PC-9 (cell line): ENCODE measurements at regions not wholly inside any gene's neighbourhood (a gene's known extent, or its start where the extent isn't known, plus 50 kb on each side); places are given as distances from the start of the nearest gene placed in this dataset.
"Not testable (repeated sequence)": the region's sequence is repeated elsewhere in the genome, so short reads cannot be mapped to it uniquely, and the experiment has no call there.

Source experiments
- BruUV-seq: library from RNA; stranded (reverse); fragments of 400-500 nt; replicated peaks from 2 replicates; lab custom pipeline; 2021; lab: Mats Ljungman, UMichigan
- CTCF ChIA-PET: fragments of 300-600 bp; sonication (Branson Sonifier 250); formaldehyde crosslinking; loops from one replicate; lab custom pipeline; 2022; ENCODE audit warnings: antibody characterized with exemption; lab: Charles Lee
- POLR2A ChIA-PET: fragments of 300-600 bp; sonication (Branson Sonifier 250); formaldehyde crosslinking; loops from one replicate; lab custom pipeline; 2022; ENCODE audit warnings: antibody characterized with exemption; ENCODE audit not compliant: unreplicated experiment; lab: Charles Lee
- DNase-seq, 2 experiments: peaks; one replicate each; pipeline versions ENCODE4 v3.0.0 to v3.0.0-alpha.2; 2015 to 2022; ENCODE audit warnings: mixed read lengths in 1 of 2
- H2AFZ ChIP-seq: fragments of 200-600 bp; sonication (generic); 2 replicates; pipeline ENCODE4 v1.8.1; 2017; ENCODE audit warnings: antibody characterized with exemption
- H3F3A ChIP-seq: fragments of 200-600 bp; sonication (generic); 2 replicates; pipeline ENCODE4 v1.8.1; 2017; ENCODE audit warnings: antibody characterized with exemption, mild to moderate bottlenecking, low read depth; ENCODE audit not compliant: insufficient read depth
- H3K27ac ChIP-seq: fragments of 200-600 bp; sonication (generic); 2 replicates; pipeline ENCODE4 v1.6.1; 2016; ENCODE audit warnings: mixed run types
- H3K27me3 ChIP-seq: fragments of 200-600 bp; sonication (generic); 2 replicates; pipeline ENCODE4 v1.6.1; 2016; ENCODE audit warnings: low read depth, mixed run types; ENCODE audit not compliant: insufficient read depth
- H3K36me3 ChIP-seq: fragments of 200-600 bp; sonication (generic); 2 replicates; pipeline ENCODE4 v1.6.1; 2016; ENCODE audit warnings: low read depth, mixed run types
- H3K4me1 ChIP-seq: fragments of 200-600 bp; sonication (generic); replicated peaks from 2 replicates; pipeline ENCODE4 v1.6.1; 2016; ENCODE audit warnings: mixed run types; ENCODE audit not compliant: insufficient read depth
- H3K4me2 ChIP-seq: fragments of 200-600 bp; sonication (generic); 2 replicates; pipeline ENCODE4 v1.6.1; 2017; ENCODE audit warnings: mixed run types
- H3K4me3 ChIP-seq: fragments of 200-600 bp; sonication (generic); 2 replicates; pipeline ENCODE4 v1.6.1; 2016; ENCODE audit warnings: mixed run types
- H3K79me2 ChIP-seq: fragments of 200-600 bp; sonication (generic); 2 replicates; pipeline ENCODE4 v1.6.1; 2017; ENCODE audit warnings: low read depth, mixed run types
- H3K9me2 ChIP-seq: fragments of 200-600 bp; sonication (generic); 2 replicates; pipeline ENCODE4 v1.8.1; 2017; ENCODE audit warnings: mild to moderate bottlenecking; ENCODE audit not compliant: insufficient read depth
- H3K9me3 ChIP-seq: fragments of 200-600 bp; sonication (generic); 2 replicates; pipeline ENCODE4 v1.8.1; 2016; ENCODE audit warnings: low read depth; ENCODE audit not compliant: insufficient read depth
- H4K20me1 ChIP-seq: fragments of 200-600 bp; sonication (generic); 2 replicates; pipeline ENCODE4 v1.8.1; 2017; ENCODE audit not compliant: insufficient read depth
- intact Hi-C: fragments of 100-400 bp; cut with micrococcal nuclease; formaldehyde crosslinking; loops from one replicate; pipeline ENCODE4 v1.10.0; 2022; ENCODE audit not compliant: unreplicated experiment
- TF ChIP-seq, protein P1 (sequence below): fragments of 200-600 bp; sonication (generic); conservative IDR thresholded peaks from 2 replicates; pipeline ENCODE4 v1.6.1; 2017; ENCODE audit warnings: mixed run types, antibody characterized with exemption, mild to moderate bottlenecking, moderate library complexity

DNA sequence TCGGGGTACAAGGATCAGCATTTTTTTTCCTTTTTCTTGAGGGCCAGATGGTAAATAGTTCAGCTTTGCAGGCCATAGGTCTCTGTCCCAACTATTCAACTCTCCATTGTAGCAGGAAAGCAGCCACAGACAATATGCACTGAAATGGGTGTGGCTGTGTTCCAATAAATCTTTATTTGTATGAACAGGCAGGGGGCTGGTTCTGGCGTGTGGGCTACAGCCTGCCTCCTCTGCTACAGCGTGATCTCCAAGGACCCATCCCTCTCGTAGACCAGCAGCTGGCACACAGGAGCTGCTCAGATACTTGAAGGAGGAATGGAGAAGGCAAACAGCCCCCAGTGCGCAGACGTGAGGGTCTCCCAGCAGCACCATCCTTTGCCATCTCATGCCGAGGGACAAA lies 91.8 kb upstream of the FRG2C start:
- BruUV-seq, DNase-seq, intact Hi-C loops, H2AFZ ChIP-seq, H3K4me1 ChIP-seq, H3K36me3 ChIP-seq, POLR2A ChIA-PET, H3K79me2 ChIP-seq, CTCF ChIA-PET, H3F3A ChIP-seq, H3K9me2 ChIP-seq, H3K9me3 ChIP-seq, H3K27ac ChIP-seq, H4K20me1 ChIP-seq, H3K4me2 ChIP-seq, H3K4me3 ChIP-seq: not testable (repeated sequence)
- peaks cover 13% of the 10 kb centered on the region; the same call in 1 of the 2 replicates for H3K27me3 ChIP-seq

- POLR2A ChIA-PET, intact Hi-C loops, H3K4me2 ChIP-seq, H3K79me2 ChIP-seq, H3K9me3 ChIP-seq, H2AFZ ChIP-seq, H4K20me1 ChIP-seq, CTCF ChIA-PET, DNase-seq, H3K4me3 ChIP-seq, BruUV-seq, H3K27ac ChIP-seq, H3K36me3 ChIP-seq, H3K9me2 ChIP-seq, H3K4me1 ChIP-seq, H3F3A ChIP-seq: not testable (repeated sequence)
- peaks cover 50% of the 10 kb centered on the region for H3K27me3 ChIP-seq
Measured at GRCh38 chr3:75579091-75579490, 85.0 kb upstream of the FRG2C start.

- BruUV-seq, H3K36me3 ChIP-seq, DNase-seq, H3K4me1 ChIP-seq, intact Hi-C loops, H4K20me1 ChIP-seq, H3K27ac ChIP-seq, H3K9me3 ChIP-seq, H3F3A ChIP-seq, H3K4me2 ChIP-seq, POLR2A ChIA-PET, H2AFZ ChIP-seq, H3K9me2 ChIP-seq, H3K79me2 ChIP-seq, H3K4me3 ChIP-seq: not testable (repeated sequence)
- CTCF ChIA-PET, result interaction anchor here (0.6 kb wide), 1 partner anchor 387 kb away, joined by 7 read pairs; no protein-coding TSS in a partner anchor
- H3K27me3 ChIP-seq, result peaks cover 52% of the 10 kb centered on the region
Measured at GRCh38 chr3:75579536-75579935, 84.6 kb upstream of the FRG2C start.

DNA sequence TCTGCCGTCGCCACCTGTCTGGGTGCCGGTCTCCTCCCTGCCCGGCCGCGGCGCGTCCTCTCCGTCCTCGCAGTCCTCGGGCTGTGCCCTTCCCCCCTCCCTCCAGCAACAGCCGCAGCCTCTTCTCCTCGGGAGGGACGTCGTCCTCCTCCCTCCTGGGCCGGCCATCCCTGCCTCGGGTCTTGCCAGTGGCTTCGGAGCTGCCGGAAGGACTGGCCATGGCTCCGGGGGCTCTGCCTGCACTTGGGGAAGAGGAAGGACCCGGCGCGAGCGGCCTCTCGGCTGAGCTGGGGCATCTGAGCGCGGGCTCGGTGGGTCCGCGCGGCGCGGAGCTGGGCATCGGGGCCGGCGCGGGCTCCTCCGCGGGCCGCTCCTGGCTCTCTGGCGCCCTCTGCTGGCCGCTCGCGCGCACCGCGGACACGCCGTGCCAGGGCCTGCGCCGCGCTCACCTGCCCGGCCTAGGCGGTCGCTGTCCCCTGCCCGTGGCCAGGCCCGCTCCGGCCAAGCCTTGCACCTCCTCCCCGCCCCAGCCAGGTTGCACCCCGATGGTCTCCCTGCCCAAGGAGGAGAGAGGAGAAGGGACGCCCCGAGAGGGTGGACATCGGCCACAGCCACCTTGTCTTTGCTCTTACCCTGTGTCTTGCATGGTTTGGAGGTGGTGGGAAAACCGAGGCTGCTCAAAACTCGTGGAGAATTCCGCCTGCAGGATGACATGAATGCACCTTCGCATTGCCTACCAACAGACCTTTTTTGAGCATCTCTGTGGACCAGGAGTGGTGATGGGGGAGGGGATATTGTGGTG lies 83.9 kb upstream of the FRG2C start:
- peak in 1 of 2 experiments; percentile 66 for DNase-seq
- H4K20me1 ChIP-seq, H3K27ac ChIP-seq, H3K79me2 ChIP-seq, intact Hi-C loops, H2AFZ ChIP-seq, H3K9me3 ChIP-seq, H3K4me1 ChIP-seq, POLR2A ChIA-PET, BruUV-seq, H3K4me3 ChIP-seq, H3F3A ChIP-seq, H3K36me3 ChIP-seq, H3K9me2 ChIP-seq: not testable (repeated sequence)
- TF ChIP-seq, protein P1, sequence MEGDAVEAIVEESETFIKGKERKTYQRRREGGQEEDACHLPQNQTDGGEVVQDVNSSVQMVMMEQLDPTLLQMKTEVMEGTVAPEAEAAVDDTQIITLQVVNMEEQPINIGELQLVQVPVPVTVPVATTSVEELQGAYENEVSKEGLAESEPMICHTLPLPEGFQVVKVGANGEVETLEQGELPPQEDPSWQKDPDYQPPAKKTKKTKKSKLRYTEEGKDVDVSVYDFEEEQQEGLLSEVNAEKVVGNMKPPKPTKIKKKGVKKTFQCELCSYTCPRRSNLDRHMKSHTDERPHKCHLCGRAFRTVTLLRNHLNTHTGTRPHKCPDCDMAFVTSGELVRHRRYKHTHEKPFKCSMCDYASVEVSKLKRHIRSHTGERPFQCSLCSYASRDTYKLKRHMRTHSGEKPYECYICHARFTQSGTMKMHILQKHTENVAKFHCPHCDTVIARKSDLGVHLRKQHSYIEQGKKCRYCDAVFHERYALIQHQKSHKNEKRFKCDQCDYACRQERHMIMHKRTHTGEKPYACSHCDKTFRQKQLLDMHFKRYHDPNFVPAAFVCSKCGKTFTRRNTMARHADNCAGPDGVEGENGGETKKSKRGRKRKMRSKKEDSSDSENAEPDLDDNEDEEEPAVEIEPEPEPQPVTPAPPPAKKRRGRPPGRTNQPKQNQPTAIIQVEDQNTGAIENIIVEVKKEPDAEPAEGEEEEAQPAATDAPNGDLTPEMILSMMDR, result peak; percentile 55; the same call in 1 of the 2 replicates
- Histone ChIP-seq H3K27me3 (peaks cover 58% of the 10 kb centered on the region), H3K4me2 (peak overlapping the region; percentile 67)
- CTCF ChIA-PET, result interaction anchor here (0.6 kb wide), 1 partner anchor 388 kb away, joined by 7 read pairs; no protein-coding TSS in a partner anchor

- H3K4me3 ChIP-seq, H3F3A ChIP-seq, H4K20me1 ChIP-seq, H3K9me3 ChIP-seq, H3K36me3 ChIP-seq, CTCF ChIA-PET, DNase-seq, H3K27ac ChIP-seq, POLR2A ChIA-PET, H3K4me1 ChIP-seq, H2AFZ ChIP-seq, BruUV-seq, H3K9me2 ChIP-seq, intact Hi-C loops, H3K4me2 ChIP-seq, H3K79me2 ChIP-seq: not testable (repeated sequence)
- peaks cover 58% of the 10 kb centered on the region for H3K27me3 ChIP-seq
Measured at GRCh38 chr3:75582536-75582935, 81.6 kb upstream of the FRG2C start.

- H3K4me3 ChIP-seq, DNase-seq, H3K9me3 ChIP-seq, H3K9me2 ChIP-seq, H3K79me2 ChIP-seq, POLR2A ChIA-PET, BruUV-seq, intact Hi-C loops, H3K4me2 ChIP-seq, H3K36me3 ChIP-seq, H4K20me1 ChIP-seq, CTCF ChIA-PET, H3K4me1 ChIP-seq, H2AFZ ChIP-seq, H3F3A ChIP-seq, H3K27ac ChIP-seq: not testable (repeated sequence)
- H3K27me3 ChIP-seq, result peaks cover 59% of the 10 kb centered on the region
Measured at GRCh38 chr3:75583116-75583515, 81.0 kb upstream of the FRG2C start.
